NCI-H1048 (cell line): ENCODE measurements at regions not wholly inside any gene's neighbourhood (a gene's known extent, or its start where the extent isn't known, plus 50 kb on each side); places are given as distances from the start of the nearest gene placed in this dataset.
"Not testable (repeated sequence)": the region's sequence is repeated elsewhere in the genome, so short reads cannot be mapped to it uniquely, and the experiment has no call there.

ENCODE experiments used
- DNase-seq: peaks from one replicate; lab custom pipeline; 2025; lab: John Stamatoyannopoulos, UW

DNA sequence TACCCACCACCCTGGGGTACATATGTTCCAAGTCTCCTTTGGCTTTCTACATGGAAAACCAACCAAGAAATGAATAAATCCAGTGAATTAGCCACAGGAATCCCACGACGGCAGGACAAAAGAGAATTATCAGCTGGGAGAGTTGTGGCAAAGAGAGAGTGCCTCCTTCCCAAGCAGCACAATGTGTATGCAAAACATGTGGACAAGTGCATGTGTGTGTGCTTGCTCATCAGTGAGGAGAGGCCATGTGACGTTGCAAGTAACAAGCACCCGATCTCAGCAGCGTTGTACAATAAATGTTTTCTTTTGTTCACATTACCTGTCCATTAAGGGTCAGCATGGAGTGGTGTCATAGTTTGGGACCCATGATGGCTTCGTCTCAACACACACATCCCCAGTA is 50.0 kb upstream of the EMX2 start:
- DNase-seq = peak; percentile 4

GRCh38 chr10:117488004-117488403 is 54.5 kb upstream of the EMX2 start:
- no peak for DNase-seq

- no peak for DNase-seq
Measured at GRCh38 chr10:117486606-117487005, 55.9 kb upstream of the EMX2 start.

DNA sequence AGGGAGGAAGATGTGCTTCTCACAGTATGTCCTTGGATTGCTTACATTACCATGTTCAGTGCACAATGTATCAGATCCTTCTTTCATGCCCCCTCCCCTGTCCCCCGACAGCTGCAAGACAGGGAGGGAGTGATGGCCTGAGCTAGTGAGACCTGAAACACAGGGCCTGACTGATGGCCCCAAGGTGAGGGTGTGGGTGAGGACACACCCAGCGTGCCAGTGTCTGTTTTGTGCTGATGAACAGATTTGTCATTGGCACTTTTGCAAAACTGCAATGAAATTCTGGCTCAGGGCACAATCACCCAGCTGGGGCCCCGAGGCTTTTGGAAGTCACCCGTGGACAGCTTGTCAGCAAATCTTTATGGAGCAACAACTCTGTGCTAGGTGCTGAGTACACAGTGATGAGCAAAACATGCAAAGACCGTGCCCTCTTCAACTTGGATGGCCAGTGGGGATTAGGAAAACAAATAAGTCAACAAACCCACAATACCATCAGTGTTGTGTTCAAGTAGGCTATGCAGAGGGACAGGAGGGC is 59.4 kb upstream of the EMX2 start:
- DNase-seq = no peak

- not testable (repeated sequence) for DNase-seq
Measured at GRCh38 chr10:117481011-117481410, 61.5 kb upstream of the EMX2 start.

GRCh38 chr10:117480097-117480496 is 62.4 kb upstream of the EMX2 start:
- DNase-seq = no peak

- DNase-seq = no peak
Measured at GRCh38 chr10:117477961-117478670, 64.4 kb upstream of the EMX2 start.

DNA sequence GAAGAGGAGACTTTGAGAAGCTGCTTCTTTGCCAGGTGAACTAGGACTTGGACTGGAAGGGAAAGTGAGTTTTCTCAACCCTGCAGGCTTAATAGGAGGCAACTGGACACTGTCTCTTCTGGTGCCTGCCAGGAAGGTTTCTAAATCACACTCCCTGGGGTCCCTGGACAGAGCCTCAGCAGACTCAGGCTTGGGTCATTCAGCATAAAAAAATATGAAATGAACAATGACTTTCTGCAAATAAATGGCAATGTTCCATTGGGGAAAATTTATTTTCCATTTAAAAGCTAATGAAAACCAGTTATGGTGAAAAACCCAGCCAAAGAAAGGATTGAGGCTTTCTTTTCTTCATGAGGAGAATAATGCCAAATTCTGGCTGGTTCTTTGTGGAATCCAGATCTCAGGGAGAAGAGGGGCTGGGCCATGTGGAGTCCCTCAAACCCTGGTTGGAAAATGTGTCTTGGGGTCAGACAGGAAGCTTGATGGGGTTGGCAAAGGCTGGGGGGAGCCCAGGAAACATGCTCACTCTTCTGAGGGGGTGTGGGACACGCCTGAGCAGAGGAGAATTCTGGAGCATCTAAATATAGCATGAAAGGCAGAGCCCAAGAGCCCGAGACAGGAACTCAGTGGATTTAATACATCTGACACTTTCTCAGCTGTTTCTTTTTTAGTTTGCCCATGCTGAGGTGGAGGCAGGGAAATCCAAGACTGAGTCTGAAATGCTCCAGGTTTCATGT is 65.2 kb upstream of the EMX2 start:
- no peak for DNase-seq

DNA sequence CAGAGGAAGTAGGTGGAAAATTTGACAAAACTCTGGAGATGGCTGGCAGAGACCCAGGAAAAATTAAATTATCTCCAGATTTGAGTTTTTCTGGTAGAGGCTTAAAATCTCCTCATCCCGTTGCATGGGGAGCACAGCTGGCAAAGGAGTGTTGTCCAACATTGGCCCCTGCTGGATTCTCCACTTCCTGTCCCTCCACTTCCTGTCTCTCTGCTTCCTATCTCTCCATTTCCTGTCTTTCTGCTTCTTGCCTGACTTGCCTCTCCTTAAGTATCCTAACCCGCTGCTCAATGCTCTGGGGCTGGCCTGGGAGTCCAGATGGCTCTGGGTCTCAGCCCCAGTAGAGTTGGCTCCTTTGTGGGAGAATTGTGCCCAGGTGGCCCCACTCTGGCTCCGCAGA is 65.8 kb upstream of the EMX2 start:
- DNase-seq = no peak

DNA sequence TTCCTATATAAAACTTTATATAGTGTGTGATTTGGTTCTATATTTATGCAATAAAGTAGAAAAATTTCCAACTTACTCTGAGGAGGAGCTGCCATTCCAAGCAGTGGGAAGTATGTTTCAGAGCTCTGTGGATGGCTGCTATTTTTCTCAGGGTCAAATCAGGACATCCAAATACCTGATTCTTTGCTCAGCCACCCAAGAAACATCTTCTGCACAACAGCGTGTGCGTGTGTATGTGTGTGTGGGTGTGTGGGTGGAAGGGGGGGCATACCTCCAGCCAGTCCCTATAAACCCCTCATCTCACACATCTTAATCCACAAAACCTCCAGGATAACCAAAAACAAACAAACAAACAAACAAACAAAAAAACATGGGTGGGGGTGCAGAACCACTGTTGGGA is 66.3 kb upstream of the EMX2 start:
- DNase-seq = no peak

DNA sequence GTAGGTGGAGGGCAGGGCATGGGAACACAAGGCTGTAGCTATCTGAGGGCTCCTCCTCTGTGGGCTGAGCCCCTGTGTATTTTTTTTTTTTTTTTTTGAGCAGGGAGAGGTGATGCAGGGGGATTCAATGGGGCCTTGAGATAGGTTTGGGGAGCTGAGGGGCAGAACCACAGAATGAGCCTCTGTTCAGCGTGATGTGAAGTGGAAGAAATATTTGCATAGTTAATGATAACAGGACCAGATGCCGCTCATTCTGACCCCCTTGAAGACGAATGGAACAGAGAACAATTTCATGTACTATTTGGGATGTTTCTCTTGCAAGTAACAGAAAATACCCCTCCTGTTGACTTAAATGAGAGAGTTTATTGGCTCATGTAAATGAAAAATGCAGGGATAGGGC is 69.7 kb upstream of the EMX2 start:
- DNase-seq = peak; percentile 64

- DNase-seq = no peak
Measured at GRCh38 chr10:117471344-117471874, 71.1 kb upstream of the EMX2 start.

DNA sequence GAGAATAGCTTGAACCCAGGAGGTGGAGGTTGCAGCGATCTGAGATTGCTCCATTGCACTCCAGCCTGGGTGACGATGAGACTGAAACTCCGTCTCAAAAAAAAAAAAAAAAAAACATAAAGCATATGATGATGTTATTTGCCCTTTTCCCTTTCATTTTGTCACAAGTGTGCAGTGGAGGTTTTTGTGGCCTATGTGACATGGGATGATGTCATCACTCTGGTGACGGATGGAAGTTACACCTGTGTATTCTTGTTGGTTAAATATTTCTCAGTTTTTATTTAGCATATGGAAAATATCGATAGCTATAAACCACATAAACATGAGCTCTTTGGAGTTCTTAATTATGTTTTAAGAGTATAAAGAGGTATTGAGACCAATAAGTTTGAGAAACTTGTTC is 71.8 kb upstream of the EMX2 start:
- DNase-seq = no peak

GRCh38 chr10:117468665-117469064 is 73.9 kb upstream of the EMX2 start:
- no peak for DNase-seq

DNA sequence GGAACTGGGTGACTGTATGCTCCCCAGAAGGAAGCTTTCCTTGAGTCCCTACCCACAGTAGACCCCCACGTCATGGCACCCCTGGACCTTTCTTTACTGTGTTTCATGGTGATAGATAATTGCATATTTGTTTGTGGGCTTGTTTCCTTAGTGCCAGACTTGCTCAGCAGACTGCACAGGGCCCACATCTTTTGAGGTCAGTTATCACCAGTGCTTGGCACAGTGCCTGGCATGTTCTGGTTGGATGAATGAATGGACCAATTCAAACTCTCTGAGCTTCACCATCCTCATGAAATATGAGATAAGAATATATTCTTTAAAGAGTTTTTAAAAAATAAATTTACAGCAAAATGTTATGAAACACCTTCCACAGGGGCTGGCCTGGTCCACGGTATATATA is 78.4 kb upstream of the EMX2 start:
- no peak for DNase-seq

- no peak for DNase-seq
Measured at GRCh38 chr10:117463545-117463920, 79.0 kb upstream of the EMX2 start.

- DNase-seq = no peak
Measured at GRCh38 chr10:117462816-117463544, 79.6 kb upstream of the EMX2 start.

GRCh38 chr10:117462424-117462792 is 80.1 kb upstream of the EMX2 start:
- DNase-seq = no peak

DNA sequence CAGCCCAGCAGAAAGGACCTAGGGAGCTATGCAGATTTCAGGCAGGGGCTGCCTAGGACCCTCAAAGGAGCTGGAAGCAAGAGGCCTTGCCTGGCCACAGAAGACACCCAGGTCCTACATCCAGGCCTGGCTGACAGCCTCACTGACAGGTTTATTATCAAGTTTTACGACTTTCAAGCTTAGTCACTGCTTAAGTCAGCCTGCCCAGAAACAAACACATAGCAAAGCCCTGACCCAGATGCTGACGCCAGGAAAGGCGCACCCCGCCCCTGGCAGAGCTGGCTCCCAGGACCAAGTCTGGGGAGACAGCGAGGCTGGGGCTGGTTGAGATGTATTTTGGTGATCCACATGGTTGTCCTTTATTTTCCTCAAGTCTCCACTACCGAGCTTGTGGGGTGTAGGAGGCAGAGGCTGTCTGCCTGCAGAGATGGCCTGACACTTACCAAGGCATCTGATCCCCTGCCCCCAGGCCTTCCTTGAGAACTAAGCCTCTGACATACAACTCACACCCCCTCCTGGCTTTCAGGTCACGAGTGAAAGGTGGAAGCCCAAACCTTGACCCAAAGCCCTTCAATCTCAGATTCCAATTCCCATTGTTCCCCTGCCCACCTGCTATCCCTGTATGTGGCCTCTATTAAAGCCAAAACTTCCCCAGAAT is 80.7 kb upstream of the EMX2 start:
- DNase-seq = no peak

- no peak for DNase-seq
Measured at GRCh38 chr10:117460846-117461765, 81.4 kb upstream of the EMX2 start.

- DNase-seq = no peak
Measured at GRCh38 chr10:117458571-117458970, 83.3 kb upstream of the PDZD8 start.
